GM19240 (cell line): ENCODE measurements at regions not wholly inside any gene's neighbourhood (a gene's known extent, or its start where the extent isn't known, plus 50 kb on each side); places are given as distances from the start of the nearest gene placed in this dataset.

Source experiments
- DNase-seq: peaks from one replicate; pipeline ENCODE4 v3.0.0; 2011; ENCODE audit warnings: low spot score; ENCODE audit not compliant: insufficient read length

DNA sequence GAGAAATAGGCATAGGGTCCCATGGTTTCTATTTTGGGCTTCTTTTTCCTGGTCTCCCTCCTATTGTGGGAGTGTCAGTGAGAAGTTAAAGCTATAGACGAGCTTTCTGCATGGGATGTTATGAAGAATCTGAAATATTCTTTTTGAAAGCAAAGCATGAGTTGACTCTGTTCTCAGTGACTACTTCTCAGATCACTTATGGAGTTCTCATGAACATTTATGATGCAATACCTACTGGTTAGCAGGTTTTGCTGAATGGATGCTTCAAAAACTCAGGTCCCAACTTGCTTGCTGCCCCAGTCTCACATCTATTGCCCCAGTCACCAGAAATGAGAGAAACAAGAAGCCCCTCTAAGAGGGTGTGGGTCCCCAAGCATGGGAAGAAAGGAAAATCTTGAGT, 365.0 kb downstream of the HRH4 start:
- DNase-seq: no peak

- no peak for DNase-seq
These were observed 366.2 kb downstream of the HRH4 start for GRCh38 chr18:24826605-24827004.

- DNase-seq: no peak
These were observed 367.1 kb downstream of the HRH4 start for GRCh38 chr18:24827501-24827900.

DNA sequence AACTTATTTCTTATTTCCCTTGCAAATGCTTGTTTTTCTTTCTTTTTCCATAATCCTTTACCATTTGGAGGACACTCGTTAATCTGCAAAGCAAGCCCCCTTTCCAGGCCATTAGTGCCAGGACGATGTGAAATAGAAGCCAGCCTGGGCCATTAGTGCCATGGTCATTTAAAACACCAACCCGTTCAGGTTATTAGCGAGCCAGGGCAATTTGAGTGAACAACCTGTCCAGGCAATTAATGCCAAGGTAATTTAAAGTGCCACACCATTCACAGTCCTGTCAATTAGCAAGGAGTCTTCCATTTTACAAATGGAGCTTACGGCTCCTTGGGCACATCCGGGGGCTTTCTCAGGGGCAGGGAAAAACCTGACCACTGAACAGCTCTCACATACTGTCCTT, 370.6 kb downstream of the HRH4 start:
- DNase-seq: no peak

DNA sequence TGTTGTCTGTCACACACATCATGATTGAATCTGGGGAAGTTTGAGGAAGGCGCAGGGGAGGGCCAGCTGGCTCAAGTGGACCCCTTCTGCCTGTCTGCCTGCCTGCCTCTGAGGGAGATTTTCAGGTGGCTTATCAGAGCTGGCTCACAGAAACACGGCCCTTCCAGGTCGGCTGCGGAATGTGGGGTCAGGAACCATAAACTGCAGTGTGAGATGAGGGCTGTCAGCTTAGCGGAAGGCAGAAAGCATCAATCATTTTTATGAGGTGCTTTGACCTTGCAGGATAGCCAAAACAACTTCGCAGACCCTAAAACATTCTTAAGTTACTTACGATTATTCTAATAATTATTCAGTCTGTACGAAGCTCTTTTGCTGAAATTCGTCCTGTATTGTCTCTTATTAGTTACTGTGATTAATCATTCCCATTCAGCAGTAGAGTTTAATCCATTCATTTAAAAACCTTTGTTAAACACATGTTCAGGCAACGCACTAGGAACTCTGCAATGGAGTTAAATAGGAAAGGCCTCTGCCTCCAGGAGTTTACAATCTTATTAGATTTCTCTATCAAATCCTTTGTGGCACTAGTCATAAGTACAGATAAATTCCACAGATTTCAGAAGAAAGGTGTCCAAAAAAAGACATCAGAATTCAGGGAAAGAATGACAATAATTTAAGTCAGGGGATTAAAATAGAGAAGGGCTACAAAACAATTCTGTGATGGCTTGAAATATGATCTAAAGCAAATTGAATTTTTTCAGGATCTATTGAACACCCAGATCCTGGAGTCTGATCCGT, 371.6 kb downstream of the HRH4 start:
- DNase-seq: no peak

DNA sequence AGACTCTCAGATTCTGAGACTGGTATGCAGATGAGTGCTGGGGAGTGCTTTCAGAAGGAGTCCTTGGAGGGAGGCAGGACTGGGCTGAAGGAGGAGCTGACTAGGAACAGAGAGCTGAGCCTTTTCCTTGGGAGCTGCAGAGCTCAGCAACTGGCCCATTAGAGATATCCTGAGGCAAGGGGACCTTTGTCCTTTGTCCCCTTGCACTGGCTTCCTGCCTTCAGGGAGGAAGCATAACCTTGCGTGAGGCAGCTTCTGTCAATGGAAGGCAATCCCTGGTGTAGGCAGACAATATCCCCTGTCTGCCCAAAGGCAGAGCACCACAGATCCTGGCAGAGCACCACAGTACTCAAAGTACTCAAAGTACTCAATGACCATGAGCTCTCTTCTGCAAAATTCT, 375.3 kb downstream of the HRH4 start:
- no peak for DNase-seq

DNA sequence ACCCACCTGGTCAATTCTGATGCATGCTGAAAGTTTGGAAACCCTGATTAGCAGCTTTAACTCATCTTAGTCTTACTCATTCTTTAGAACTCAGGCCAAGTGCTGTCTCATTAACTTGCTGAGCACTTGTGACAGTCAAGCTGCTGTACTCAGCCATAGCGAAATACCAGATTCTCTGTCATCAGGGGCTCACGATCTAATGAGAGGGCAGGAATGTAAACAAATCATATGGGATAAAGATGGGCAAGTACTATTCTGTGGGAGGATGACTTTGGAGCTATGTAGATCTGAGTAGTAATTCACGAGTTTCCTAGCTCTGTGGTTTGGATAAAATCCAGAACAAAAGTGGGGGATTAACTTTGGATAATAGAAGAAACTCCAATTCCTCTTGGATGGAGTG, 376.6 kb downstream of the HRH4 start:
- DNase-seq: no peak

GRCh38 chr18:24840051-24840450, 379.6 kb downstream of the HRH4 start:
- no peak for DNase-seq

- no peak for DNase-seq
These were observed 380.2 kb downstream of the HRH4 start for GRCh38 chr18:24840640-24841039.

GRCh38 chr18:24841536-24841935, 381.1 kb downstream of the HRH4 start:
- no peak for DNase-seq

DNA sequence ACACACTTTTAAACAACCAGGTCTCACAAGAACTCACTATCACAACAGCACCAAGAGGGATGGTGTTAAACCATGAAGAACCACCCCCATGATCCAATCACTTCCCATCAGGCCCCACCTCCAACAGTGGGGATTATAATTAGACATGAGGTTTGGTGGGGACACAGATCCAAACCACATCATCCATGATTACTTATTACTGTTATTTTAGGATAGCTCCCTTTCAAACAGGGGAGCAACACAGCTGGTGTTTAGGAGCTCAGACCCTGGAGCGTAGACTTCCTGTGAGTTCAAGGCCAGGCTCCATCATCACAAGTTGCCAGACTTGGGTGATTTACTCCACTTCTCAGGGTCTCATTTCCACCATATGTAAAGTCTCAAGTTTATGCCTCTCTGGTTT, 382.7 kb downstream of the HRH4 start:
- DNase-seq: no peak

DNA sequence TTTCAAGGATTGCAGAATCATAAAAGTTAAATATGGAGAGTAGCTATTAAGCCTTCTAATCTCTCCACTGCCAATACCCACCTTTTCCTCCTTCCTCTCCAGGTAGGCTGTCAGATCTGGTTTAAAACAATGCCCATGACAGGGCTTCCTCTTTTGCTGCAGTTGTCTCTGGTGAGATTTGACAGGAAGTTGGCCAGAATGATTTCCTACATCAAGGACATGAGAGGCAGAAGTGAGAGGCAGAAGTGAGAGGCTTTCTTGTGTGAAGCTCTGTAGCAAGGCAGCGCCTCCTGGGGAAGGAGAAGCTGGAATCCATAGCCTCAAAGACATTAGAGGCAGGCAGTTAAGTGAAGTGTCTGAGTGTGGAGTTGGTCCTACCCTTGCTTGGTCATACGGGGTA, 385.7 kb downstream of the HRH4 start:
- DNase-seq: no peak

DNA sequence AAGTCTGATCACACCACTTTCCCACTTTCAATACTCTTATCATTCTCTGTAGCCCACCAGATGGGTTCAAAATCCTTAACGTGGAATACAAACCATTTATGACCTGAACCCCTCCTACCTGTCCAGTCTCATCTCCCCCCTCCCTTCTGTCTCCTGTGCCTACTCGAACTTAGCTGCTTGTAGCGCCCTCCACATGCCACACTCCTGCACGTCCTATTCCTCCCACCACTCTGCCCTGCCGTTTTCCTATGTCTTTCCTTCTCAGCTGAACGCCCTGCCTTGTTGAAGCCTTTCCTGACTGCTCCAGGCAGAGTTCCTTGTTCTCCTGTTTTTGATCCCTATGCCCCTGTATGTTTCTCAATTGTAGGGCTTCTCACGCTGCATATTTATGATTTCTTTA, 390.1 kb downstream of the HRH4 start:
- no peak for DNase-seq

DNA sequence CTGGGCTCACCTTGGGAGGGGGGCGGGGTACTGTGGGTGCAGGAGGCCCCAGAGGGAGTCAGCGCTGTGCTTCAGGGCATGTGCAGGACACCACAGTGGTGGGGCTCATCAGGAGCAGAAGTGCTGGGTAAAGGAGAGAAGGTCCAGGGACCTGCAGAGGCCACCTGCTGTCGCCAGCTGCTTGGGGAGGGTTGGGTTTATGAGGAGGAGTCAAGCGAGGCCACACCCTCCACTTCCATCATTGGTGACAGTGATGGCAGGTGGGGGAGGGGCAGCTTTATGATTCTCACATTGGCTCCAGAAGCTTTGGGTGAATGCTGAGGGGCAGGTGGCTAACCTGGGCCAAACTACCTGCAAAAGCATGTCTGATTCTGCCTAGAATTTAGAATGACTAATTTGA, 392.6 kb downstream of the HRH4 start:
- DNase-seq: no peak

GRCh38 chr18:24860978-24861680, 400.7 kb downstream of the HRH4 start:
- DNase-seq: no peak

DNA sequence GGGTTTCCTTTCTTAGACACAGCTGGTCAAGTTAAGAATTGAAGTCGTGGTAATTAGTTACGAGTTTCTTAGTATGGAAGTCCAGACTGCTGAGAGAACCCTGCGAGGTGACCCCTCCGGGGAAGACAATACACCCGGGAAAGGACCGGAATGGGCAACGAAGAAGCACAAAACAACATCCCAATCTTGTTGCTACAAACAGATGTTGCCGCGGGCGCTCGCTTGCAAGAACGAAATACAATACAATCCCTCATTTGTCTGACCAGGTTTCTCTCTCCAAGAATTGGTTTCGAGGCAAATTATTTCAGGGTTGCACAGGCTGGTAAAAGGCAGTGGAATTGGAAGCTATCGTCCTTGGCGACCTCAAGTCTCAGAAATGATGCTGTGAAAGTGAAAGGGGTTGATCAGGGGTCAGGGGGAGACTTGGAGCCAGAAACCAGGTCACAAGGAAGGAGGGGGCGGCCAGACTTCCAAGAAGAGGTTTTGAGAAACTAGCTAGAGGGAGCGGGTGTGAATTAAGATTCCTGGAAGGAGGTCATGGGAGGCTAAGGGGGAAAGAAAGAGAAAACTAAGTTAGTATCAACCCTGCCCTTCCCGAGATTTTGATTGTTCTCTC, 401.9 kb downstream of the HRH4 start:
- DNase-seq: no peak

DNA sequence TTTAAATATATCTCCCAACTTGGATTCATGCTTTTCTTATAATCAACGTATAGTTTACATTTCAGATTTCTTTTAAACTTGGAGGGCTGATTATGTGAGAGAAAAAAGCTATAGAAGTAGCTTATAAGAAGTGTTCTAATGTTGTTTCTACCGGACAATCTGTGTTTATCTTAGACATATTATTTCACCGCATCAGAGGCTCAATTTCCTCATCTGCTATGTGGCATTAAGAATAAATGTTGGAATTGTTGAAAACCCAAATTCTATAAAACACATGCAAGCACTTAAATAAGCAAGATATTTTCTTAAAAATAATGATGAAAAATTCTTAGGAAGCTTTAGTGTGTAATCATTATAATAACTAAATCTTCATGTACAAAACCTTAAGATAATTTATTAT, 407.9 kb downstream of the HRH4 start:
- no peak for DNase-seq

DNA sequence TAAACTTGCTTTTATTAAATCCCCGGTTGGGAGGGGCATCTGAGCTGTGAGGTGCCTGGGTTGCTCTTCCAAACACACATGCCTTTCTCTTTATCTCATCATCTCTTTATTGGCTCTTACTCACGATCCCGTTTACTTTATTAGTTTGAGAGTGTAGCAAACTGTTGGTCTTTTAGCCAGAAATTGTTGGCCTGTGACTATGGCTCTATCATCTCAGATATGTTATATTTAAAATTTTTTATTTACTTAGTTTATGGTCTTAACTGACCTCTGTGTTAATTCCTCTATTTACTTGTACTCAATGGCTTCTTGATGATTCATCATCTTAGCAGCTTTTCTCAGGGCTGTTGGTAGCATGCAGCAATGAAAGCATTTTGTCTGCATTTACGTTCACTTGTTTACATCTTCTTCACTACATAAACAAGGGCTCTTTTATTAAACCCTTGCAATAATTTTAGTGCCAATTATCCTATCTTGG, 408.4 kb downstream of the HRH4 start:
- DNase-seq: no peak

DNA sequence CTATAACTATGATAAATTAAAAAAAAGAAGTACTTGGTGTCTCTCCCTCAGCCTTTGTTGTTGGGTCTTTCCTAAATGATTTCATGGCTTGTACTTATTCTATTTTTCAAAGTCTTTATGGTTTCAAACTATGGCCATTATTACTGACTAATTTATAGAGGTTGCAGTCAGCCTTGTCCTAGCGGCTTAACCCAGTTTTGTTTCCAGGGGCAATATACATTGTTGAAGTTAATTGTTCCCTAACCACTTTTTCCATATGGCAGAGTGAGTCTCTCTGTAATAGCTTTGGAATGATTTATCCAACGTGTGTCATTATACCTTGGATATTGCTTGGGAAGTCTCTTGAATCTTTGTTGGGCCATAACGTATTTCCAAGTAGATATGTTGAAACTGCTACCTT, 408.8 kb downstream of the HRH4 start:
- DNase-seq: no peak

DNA sequence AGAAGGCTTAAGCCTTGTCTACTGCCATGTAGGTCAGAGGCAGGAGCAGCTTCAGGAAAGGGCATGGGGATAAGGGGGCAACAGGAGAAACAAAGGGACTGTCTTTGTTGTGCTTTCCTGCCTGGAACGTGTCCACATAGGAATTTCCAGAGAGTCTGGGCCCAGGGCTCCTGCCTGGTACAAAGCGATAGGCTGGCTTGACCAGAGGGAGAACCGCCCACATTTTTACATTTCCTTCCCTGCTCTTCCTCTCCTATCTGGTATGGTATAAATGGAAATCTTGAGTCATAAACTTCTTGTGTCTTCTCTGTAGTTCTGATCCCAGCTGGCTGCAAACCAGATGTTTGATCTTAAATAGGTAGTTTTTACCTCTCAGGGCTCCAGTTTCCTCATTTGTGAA, 414.8 kb downstream of the HRH4 start:
- no peak for DNase-seq

- no peak for DNase-seq
These were observed 415.3 kb downstream of the HRH4 start for GRCh38 chr18:24875777-24876176.

- DNase-seq: no peak
These were observed 415.8 kb downstream of the HRH4 start for GRCh38 chr18:24876266-24876665.

DNA sequence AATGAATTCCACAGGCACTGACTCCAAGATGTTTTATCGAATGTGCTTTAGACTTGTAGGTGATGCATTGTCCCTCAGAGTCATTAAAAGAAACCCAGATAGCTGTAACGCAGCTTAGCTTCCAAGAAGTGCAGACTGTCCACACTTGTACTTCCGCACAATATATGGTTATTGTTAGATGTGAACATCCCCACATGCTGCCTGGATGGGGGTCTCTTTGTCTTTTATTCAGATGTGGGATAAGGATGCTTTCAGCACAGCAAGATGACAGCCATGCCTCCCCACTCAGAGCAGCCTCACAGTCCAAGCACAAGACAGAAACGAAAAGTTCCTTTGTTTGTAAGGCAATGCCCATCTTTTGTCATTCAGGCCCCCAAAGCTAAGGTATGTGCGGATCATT, 416.6 kb downstream of the HRH4 start:
- DNase-seq: no peak
